ENCODE measurements at regions not wholly inside any gene's neighbourhood (a gene's known extent, or its start where the extent isn't known, plus 50 kb on each side); places are given as distances from the start of the nearest gene placed in this dataset.
"Not testable (repeated sequence)": the region's sequence is repeated elsewhere in the genome, so short reads cannot be mapped to it uniquely, and the experiment has no call there.

DNA sequence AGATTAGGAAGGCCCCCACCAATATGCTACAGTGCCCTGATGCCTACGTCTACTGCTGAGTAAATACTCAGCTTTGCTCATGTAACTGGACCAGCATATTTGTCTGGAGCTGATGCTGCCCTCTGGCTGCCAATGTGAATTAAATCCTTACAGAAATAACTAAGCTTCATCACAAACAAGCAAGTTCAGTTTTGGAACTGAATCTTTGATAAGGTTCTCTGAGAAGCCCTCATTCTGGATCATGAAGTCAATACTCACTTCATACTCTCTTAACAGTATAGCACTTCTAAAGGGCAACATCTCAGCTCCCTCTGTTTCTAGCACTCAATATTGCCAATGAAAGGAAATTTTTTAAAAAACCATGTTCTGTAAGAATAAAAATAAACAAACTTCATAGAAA is 246.7 kb downstream of the ETV1 start:
- DNase-seq, result peak in 1 of 2 experiments; percentile 3

GRCh38 chr7:13743226-13743625 is 246.2 kb downstream of the ETV1 start:
- no peak for DNase-seq

GRCh38 chr7:13745530-13745929 is 243.9 kb downstream of the ETV1 start:
- DNase-seq, result no peak

DNA sequence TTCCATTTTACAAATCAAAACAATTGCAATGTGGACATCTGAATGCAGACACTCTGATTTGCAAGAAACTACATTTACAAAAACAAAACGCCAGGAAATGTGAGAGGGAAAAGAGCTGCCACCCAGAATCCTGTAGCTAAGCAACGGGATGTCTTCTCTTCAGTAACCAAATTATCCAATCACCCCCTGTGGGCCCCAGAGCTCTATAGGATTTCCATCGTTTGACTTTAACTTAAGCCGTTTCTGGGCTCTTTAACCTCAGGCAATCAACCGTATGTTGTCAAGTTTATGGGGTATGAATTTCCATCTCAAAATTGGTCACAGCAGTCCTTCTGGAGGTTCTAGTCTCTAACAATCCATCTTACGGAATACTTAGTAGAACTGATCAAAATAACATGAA is 240.5 kb downstream of the ETV1 start:
- no peak for DNase-seq

GRCh38 chr7:13749636-13750035 is 239.8 kb downstream of the ETV1 start:
- no peak for DNase-seq

GRCh38 chr7:13751766-13752165 is 237.7 kb downstream of the ETV1 start:
- DNase-seq, result no peak

DNA sequence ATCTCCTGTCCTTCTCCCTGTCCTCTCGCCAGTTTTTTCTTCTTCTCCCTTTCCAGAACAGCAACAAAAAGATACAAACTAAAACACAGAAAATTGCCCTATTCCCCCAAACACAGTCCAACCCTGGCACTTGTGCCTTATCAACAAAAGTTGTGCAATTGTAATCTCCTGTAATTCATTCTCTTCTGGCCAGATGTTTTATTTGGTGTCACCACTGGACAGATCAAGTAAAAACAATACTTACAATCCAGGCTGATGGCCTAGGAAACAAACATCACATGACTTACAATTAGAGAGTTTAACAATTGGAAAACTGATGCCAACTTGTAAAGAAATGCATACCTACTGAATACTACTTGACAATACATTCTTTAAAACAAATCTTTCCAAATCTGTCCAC is 231.6 kb downstream of the ETV1 start:
- no peak for DNase-seq

DNA sequence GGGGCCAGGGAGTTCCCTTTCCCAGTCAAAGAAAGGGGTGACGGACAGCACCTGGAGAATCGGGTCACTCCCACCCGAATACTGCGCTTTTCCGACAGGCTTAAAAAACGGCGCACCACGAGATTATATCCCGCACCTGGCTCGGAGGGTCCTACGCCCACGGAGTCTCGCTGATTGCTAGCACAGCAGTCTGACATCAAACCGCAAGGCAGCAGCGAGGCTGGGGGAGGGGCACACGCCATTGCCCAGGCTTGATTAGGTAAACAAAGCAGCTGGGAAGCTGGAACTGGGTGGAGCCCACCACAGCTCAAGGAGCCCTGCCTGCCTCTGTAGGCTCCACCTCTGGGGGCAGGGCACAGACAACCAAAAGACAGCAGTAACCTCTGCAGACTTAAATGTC is 223.6 kb downstream of the ETV1 start:
- not testable (repeated sequence) for DNase-seq

DNA sequence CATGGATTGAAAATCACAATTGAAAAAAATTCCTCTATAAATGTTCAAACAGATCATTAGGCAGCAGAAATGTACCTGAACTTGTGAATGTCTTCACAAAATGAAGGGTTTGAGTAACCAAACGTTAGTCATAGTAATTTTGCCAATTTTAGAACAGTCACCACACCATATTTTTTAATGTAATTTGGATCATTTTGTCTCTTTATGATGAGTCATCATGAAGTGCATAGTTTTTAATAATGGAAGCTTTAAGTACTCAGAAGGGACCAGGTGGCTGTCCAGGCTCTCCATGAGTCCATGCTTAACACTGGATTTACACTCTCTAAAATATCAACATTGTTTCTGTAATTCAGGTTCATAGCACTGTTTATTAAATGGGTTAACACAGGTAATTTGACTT is 219.2 kb downstream of the ETV1 start:
- no peak for DNase-seq

GRCh38 chr7:13774976-13775375 is 214.5 kb downstream of the ETV1 start:
- no peak for DNase-seq

- DNase-seq, result no peak
Observed at GRCh38 chr7:13777242-13777641, 212.2 kb downstream of the ETV1 start.

GRCh38 chr7:13778967-13779366 is 210.5 kb downstream of the ETV1 start:
- DNase-seq, result no peak

DNA sequence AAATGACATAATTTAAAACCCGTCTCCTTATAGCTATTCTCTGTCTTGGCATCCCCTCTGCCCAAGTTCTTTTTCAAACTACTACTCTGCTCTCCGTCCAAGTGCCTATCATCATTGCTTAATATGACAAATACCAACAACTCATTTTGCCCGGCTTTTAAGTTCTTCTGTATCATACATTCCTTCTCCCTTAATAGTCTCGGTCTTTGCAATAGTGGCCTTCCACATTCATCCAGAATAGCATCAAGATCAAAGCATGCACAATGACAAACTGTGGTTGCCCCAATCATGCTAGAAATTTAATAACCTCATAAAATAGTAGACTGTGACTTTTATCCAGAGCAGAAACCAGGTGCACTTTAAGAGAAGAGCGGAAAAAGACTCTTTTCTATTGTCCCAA is 198.9 kb downstream of the ETV1 start:
- DNase-seq, result no peak

DNA sequence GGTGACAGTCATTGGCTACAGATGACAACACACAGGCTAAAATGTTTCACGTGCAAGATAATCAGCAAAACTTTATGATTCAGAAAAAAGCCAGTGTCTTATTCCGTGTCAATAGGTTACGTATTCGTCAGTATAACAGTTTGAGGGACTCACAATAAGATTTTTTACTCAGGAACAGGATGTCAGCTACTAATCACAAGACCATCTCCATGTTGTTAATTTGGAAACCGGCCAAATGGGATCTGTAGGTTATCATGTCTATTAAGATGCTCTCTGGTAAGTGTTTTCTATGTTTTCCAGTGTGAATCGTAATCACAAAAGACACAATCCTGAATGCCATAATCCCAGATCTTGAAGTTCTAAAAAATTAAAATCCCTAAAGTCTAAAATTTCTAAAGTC is 197.3 kb downstream of the ETV1 start:
- DNase-seq, result no peak

DNA sequence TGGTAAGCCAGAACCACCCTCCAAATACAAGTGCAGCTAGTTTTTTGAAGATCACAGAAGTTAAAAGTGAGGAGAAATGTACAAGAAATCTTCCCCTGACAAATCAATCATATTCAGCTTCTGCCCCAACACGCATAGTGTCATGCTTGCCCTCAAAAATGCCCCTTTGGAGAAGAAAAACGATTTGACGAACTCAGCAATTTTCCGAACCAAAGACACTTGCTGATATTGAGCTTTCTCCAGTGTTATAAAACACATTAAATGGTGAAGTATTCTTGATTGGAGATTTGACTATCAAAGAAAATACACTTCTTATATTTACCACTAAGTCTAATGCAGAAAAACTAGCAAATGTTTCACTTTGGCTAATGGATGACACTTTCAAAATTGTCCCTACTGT is 195.5 kb downstream of the ETV1 start:
- DNase-seq, result no peak

GRCh38 chr7:13794581-13794980 is 194.9 kb downstream of the ETV1 start:
- DNase-seq, result no peak

DNA sequence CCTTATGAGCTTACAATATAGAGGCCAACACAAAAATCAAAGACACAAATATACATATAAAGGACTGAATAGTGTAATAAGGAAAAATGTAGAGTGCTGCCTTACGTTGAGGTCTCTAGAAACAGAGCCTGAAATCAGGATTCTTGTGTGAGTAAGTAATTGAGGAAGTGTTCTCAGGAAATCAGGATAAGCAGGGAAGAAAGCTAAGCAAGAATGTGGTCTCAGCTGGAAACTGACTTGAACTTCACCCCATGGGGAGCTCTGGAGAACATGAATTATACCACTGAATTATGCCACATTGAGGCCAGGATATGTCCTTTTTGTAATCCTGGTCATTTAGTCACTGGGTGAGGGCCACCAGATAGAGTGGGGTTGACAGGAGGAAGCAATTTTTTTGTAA is 191.9 kb downstream of the ETV1 start:
- DNase-seq, result no peak

DNA sequence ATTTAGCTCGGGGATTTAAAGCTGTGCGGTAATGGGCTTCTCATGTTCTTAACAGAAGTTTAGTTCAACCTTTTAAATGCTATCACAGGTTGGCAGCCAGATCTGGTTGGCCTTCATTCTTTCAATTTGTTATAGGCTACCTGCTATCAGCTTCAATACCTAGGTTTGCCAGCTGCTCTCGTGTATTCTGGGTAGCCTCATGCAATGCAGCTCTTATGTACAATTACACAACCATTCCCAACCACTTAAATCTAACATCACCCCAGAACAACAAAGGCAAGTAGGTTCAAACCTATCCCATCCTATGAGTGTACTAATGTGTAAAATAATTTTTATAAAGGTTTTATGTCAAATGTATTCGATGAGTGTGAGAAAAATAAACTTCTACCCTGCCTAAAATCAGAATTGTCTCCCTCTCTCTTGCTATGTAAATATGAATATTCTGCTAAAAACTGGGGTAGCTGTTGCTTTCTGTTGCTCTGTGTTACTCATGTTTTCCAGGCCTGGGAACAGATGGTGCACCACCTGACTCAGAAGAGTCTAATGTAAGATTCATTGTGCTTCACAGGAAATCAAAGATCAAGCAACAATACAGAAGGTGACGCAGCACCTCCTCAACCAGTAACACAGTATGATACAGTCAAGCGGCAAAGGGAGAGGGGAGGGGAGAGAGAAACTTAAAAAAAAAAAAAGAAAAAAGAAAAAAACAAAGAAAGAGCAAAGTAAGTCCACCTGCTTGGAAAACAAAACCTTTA is 188.6 kb downstream of the ETV1 start:
- DNase-seq, result no peak

- DNase-seq, result no peak
Observed at GRCh38 chr7:13801669-13802068, 187.8 kb downstream of the ETV1 start.

DNA sequence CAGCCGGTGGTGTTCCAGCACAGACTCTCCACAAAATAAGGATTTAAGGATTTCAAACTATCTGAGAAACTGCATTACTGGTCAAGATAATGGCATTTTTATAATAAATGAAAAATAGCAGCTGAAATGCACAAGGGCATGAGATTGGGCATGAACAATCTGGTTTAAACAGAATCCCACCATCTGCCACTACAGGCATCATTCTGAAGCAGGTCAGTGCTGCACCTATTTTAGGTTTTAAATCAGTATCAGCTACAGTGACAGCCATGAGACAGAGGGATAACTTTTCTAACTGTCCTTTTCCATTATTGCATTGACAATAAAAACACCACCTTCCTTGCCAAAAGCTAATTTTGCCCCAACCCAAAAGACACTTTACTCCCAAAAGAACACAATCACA is 186.8 kb downstream of the ETV1 start:
- DNase-seq, result no peak

GRCh38 chr7:13803134-13803533 is 186.3 kb downstream of the ETV1 start:
- no peak for DNase-seq

DNA sequence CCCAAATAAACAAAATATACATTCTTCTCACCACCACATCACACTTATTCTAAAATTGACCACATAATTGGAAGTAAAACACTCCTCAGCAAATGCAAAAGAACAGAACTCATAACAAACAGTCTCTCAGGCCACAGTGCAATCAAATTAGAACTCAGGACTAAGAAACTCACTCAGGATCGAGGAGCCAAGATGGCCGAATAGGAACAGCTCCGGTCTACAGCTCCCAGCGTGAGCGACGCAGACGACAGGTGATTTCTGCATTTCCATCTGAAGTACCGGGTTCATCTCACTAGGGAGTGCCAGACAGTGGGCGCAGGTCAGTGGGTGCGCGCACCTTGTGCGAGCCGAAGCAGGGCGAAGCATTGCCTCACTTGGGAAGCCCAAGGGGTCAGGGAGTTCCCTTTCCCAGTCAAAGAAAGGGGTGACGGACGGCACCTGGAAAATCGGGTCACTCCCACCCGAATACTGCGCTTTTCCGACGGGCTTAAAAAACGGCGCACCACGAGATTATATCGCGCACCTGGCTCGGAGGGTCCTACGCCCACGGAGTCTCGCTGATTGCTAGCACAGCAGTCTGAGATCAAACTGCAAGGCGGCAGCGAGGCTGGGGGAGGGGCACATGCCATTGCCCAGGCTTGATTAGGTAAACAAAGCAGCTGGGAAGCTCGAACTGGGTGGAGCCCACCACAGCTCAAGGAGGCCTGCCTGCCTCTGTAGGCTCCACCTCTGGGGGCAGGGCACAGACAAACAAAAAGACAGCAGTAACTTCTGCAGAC is 183.2 kb downstream of the ETV1 start:
- DNase-seq, result not testable (repeated sequence)

GRCh38 chr7:13817230-13817629 is 172.2 kb downstream of the ETV1 start:
- DNase-seq, result not testable (repeated sequence)

- DNase-seq, result no peak
Observed at GRCh38 chr7:13821152-13821787, 168.2 kb downstream of the ETV1 start.

Data from NCI-H187 (cell line).